ENCODE measurements at regions not wholly inside any gene's neighbourhood (a gene's known extent, or its start where the extent isn't known, plus 50 kb on each side); places are given as distances from the start of the nearest gene placed in this dataset.

- Histone ChIP-seq H3K27me3 (ENCODE audit: control insufficient read depth, insufficient read depth, low read length) (no peaks in the 10 kb centered on the region), H3K4me3 (ENCODE audit: low read depth, low read length) (no peak overlapping the region), H3K36me3 (ENCODE audit: control insufficient read depth, insufficient read depth, low read length) (peaks cover 44% of the 10 kb centered on the region)
- CTCF ChIA-PET = interaction anchor here (1.3 kb wide), 1 partner anchor 233 kb away, joined by 3 read pairs; no protein-coding TSS in a partner anchor
- no peak for TF ChIP-seq CTCF (IDR thresholded peaks at IDR 0.05; ENCODE audit: insufficient read depth, low read depth, low read length)
- no peak for DNase-seq (ENCODE audit: low read depth)
- POLR2A ChIA-PET = no interaction called here
Observed at GRCh38 chr2:120969613-120970355, 234.1 kb downstream of the GLI2 start.

- Histone ChIP-seq H3K4me3 (ENCODE audit: low read depth, low read length) (no peak overlapping the region), H3K27me3 (ENCODE audit: control insufficient read depth, insufficient read depth, low read length) (no peaks in the 10 kb centered on the region), H3K36me3 (ENCODE audit: control insufficient read depth, insufficient read depth, low read length) (peaks cover 52% of the 10 kb centered on the region)
- no peak for DNase-seq (ENCODE audit: low read depth)
- CTCF ChIA-PET = no interaction called here
- POLR2A ChIA-PET = no interaction called here
- TF ChIP-seq CTCF (IDR thresholded peaks at IDR 0.05; ENCODE audit: insufficient read depth, low read depth, low read length) = no peak
Observed at GRCh38 chr2:120971866-120972265, 236.2 kb downstream of the GLI2 start.

GRCh38 chr2:120972286-120972685 lies 236.6 kb downstream of the GLI2 start:
- Histone ChIP-seq H3K4me3 (ENCODE audit: low read depth, low read length) (no peak overlapping the region), H3K36me3 (ENCODE audit: control insufficient read depth, insufficient read depth, low read length) (peaks cover 53% of the 10 kb centered on the region), H3K27me3 (ENCODE audit: control insufficient read depth, insufficient read depth, low read length) (no peaks in the 10 kb centered on the region)
- ChIA-PET CTCF (no interaction called here), POLR2A (no interaction called here)
- DNase-seq (ENCODE audit: low read depth) = no peak
- no peak for TF ChIP-seq CTCF (IDR thresholded peaks at IDR 0.05; ENCODE audit: insufficient read depth, low read depth, low read length)

GRCh38 chr2:120973196-120973595 lies 237.5 kb downstream of the GLI2 start:
- POLR2A ChIA-PET = no interaction called here
- CTCF ChIA-PET = no interaction called here
- no peak overlapping the region for H3K4me3 ChIP-seq (ENCODE audit: low read depth, low read length)
- H3K27me3 ChIP-seq (ENCODE audit: control insufficient read depth, insufficient read depth, low read length) = no peaks in the 10 kb centered on the region
- DNase-seq (ENCODE audit: low read depth) = no peak
- H3K36me3 ChIP-seq (ENCODE audit: control insufficient read depth, insufficient read depth, low read length) = peaks cover 56% of the 10 kb centered on the region
- TF ChIP-seq CTCF (IDR thresholded peaks at IDR 0.05; ENCODE audit: insufficient read depth, low read depth, low read length) = no peak

GRCh38 chr2:120974950-120975349 lies 239.3 kb downstream of the GLI2 start:
- ChIA-PET CTCF (interaction anchor here (0.8 to 1.2 kb wide), 2 partner anchors 18 to 95 kb away, joined by 3 read pairs; no protein-coding TSS in a partner anchor), POLR2A (no interaction called here)
- Histone ChIP-seq H3K36me3 (ENCODE audit: control insufficient read depth, insufficient read depth, low read length) (peaks cover 48% of the 10 kb centered on the region), H3K4me3 (ENCODE audit: low read depth, low read length) (no peak overlapping the region), H3K27me3 (ENCODE audit: control insufficient read depth, insufficient read depth, low read length) (no peaks in the 10 kb centered on the region)
- TF ChIP-seq CTCF (IDR thresholded peaks at IDR 0.05; ENCODE audit: insufficient read depth, low read depth, low read length) = no peak
- no peak for DNase-seq (ENCODE audit: low read depth)

Data from BJ (cell line).